A549 (cell line): ENCODE measurements at regions not wholly inside any gene's neighbourhood (a gene's known extent, or its start where the extent isn't known, plus 50 kb on each side); places are given as distances from the start of the nearest gene placed in this dataset.

Experiments
- PHF8 ChIP-seq: fragments of 200-600 bp; sonication (generic); IDR thresholded peaks from 2 replicates; pipeline ENCODE4 v1.6.1; 2016; ENCODE audit warnings: low read depth, mild to moderate bottlenecking, antibody characterized with exemption, moderate library complexity, borderline replicate concordance
- POLR2A ChIP-seq: IDR thresholded peaks from 2 replicates; pipeline ENCODE4 v1.6.1; 2012; ENCODE audit warnings: mild to moderate bottlenecking, low read length
- POLR2AphosphoS2 ChIP-seq: conservative IDR thresholded peaks from 2 replicates; pipeline ENCODE4 v1.6.1; 2012; ENCODE audit warnings: low read length, improper control_type of control experiment, inconsistent platforms
- RAD21 ChIP-seq, 2 experiments: fragments of >200 bp in 1 of 2; sonication (Bioruptor Twin) in 1 of 2; formaldehyde crosslinking in 1 of 2; IDR thresholded peaks in 1 of 2; conservative IDR thresholded peaks in 1 of 2; 2 replicates in 1 of 2; 3 replicates in 1 of 2; pipeline ENCODE4 v1.6.1; 2012 to 2018; ENCODE audit warnings: inconsistent platforms in 1 of 2
- REST ChIP-seq: fragments of 200-600 bp; sonication (generic); IDR thresholded peaks from 2 replicates; pipeline ENCODE4 v1.6.1; 2016; ENCODE audit warnings: antibody characterized with exemption, mild to moderate bottlenecking, moderate library complexity
- SMC3 ChIP-seq: fragments of >200 bp; sonication (Bioruptor Twin); formaldehyde crosslinking; IDR thresholded peaks from 3 replicates; pipeline ENCODE4 v1.6.1; 2018; ENCODE audit warnings: inconsistent platforms
- TF ChIP-seq, protein P1 (sequence below): fragments of >200 bp; sonication (Bioruptor Twin); formaldehyde crosslinking; IDR thresholded peaks from 3 replicates; pipeline ENCODE4 v1.5.1; 2016
- TF ChIP-seq, protein P2 (sequence below): fragments of 250-450 bp; sonication (Bioruptor Pico); IDR thresholded peaks from 2 replicates; pipeline ENCODE4 v1.5.0; 2021; ENCODE audit warnings: mild to moderate bottlenecking, moderate library complexity, borderline replicate concordance

DNA sequence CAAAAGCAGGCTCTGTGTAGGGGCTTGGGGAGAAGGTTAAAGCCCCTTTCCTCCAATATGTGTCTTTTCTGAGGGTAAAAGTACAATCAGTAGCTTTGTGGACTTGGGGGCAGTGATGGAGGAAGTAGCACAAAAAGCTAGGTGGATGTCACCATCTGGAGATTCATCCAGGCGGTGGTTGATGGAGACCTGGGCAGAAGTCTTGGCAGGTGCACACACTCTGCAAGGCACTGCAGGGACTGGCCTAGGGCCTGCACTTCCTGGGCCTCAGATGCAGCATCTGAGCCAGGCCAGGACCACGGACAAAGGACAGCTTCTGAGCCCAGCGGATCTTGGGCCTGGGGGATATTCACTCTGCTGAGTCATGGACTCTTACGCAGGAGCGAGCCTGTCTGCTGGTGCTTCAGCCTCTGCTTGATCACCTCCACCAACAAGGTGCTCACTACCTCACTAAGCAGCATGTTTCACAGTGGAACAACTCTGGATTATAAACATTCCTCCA lies 391.1 kb downstream of the TNS1 start:
- TF ChIP-seq RAD21 (conservative IDR thresholded peaks at IDR 0.05 in 1 of 2, IDR thresholded peaks at IDR 0.05 in 1 of 2) (no peak), REST (no peak), SMC3 (no peak), POLR2A (no peak), PHF8 (no peak), POLR2AphosphoS2 (no peak)
- TF ChIP-seq, protein P1, sequence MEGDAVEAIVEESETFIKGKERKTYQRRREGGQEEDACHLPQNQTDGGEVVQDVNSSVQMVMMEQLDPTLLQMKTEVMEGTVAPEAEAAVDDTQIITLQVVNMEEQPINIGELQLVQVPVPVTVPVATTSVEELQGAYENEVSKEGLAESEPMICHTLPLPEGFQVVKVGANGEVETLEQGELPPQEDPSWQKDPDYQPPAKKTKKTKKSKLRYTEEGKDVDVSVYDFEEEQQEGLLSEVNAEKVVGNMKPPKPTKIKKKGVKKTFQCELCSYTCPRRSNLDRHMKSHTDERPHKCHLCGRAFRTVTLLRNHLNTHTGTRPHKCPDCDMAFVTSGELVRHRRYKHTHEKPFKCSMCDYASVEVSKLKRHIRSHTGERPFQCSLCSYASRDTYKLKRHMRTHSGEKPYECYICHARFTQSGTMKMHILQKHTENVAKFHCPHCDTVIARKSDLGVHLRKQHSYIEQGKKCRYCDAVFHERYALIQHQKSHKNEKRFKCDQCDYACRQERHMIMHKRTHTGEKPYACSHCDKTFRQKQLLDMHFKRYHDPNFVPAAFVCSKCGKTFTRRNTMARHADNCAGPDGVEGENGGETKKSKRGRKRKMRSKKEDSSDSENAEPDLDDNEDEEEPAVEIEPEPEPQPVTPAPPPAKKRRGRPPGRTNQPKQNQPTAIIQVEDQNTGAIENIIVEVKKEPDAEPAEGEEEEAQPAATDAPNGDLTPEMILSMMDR = no peak
- TF ChIP-seq, protein P2, sequence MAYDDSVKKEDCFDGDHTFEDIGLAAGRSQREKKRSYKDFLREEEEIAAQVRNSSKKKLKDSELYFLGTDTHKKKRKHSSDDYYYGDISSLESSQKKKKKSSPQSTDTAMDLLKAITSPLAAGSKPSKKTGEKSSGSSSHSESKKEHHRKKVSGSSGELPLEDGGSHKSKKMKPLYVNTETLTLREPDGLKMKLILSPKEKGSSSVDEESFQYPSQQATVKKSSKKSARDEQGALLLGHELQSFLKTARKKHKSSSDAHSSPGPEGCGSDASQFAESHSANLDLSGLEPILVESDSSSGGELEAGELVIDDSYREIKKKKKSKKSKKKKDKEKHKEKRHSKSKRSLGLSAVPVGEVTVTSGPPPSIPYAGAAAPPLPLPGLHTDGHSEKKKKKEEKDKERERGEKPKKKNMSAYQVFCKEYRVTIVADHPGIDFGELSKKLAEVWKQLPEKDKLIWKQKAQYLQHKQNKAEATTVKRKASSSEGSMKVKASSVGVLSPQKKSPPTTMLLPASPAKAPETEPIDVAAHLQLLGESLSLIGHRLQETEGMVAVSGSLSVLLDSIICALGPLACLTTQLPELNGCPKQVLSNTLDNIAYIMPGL = no peak
